HL-60 (cell line): ENCODE measurements at regions not wholly inside any gene's neighbourhood (a gene's known extent, or its start where the extent isn't known, plus 50 kb on each side); places are given as distances from the start of the nearest gene placed in this dataset.

ENCODE experiments used
- CTCF ChIP-seq: IDR thresholded peaks from one replicate; pipeline ENCODE4 v1.5.1; 2011; ENCODE audit warnings: low read length, control low read depth, inconsistent platforms; ENCODE audit not compliant: insufficient read depth
- POLR2AphosphoS5 ChIP-seq: IDR thresholded peaks from 2 replicates; pipeline ENCODE4 v1.6.1; 2012; ENCODE audit warnings: low read depth

GRCh38 chr17:33499040-33499439 is 205.9 kb upstream of the ASIC2 start:
- no peak for TF ChIP-seq POLR2AphosphoS5
- no peak for TF ChIP-seq CTCF
